Astrocyte (in vitro differentiated cells and primary cell): ENCODE measurements at regions not wholly inside any gene's neighbourhood (a gene's known extent, or its start where the extent isn't known, plus 50 kb on each side); places are given as distances from the start of the nearest gene placed in this dataset.

Experiments used
- EZH2 ChIP-seq: IDR thresholded peaks from 2 replicates; pipeline ENCODE4 v1.6.1; 2012; ENCODE audit warnings: mild to moderate bottlenecking, low read length, inconsistent platforms; ENCODE audit not compliant: insufficient read depth
- TF ChIP-seq, protein P1 (sequence below): IDR thresholded peaks from 2 replicates; pipeline ENCODE4 v1.5.1; 2011; ENCODE audit warnings: low read depth, mild to moderate bottlenecking, inconsistent platforms, low read length, moderate library complexity; ENCODE audit not compliant: insufficient read depth

DNA sequence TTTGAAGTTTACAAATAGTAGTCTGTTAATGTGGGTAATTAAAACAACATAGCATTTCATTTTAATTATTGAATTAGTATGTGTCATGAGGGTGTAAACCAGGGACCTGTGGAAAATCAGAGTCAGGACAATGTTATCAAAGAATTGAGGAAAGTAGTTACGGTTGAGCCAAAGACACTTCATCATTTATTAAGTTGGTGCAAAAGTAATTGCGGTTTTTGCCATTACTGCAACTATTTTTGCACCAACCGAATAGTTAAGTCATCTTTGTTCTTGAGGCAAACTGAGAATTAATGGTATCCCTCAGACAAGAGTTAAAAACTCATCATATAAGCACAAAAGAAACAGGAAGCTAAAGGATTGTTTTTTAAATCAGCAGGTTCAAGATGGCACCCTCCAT lies 593.7 kb downstream of the KCNJ2 start:
- TF ChIP-seq, protein P1, sequence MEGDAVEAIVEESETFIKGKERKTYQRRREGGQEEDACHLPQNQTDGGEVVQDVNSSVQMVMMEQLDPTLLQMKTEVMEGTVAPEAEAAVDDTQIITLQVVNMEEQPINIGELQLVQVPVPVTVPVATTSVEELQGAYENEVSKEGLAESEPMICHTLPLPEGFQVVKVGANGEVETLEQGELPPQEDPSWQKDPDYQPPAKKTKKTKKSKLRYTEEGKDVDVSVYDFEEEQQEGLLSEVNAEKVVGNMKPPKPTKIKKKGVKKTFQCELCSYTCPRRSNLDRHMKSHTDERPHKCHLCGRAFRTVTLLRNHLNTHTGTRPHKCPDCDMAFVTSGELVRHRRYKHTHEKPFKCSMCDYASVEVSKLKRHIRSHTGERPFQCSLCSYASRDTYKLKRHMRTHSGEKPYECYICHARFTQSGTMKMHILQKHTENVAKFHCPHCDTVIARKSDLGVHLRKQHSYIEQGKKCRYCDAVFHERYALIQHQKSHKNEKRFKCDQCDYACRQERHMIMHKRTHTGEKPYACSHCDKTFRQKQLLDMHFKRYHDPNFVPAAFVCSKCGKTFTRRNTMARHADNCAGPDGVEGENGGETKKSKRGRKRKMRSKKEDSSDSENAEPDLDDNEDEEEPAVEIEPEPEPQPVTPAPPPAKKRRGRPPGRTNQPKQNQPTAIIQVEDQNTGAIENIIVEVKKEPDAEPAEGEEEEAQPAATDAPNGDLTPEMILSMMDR = no peak
- TF ChIP-seq EZH2 = no peak
